HFFc6 (cell line): ENCODE measurements at regions not wholly inside any gene's neighbourhood (a gene's known extent, or its start where the extent isn't known, plus 50 kb on each side); places are given as distances from the start of the nearest gene placed in this dataset.

Source experiments
- DNase-seq: peaks from one replicate; pipeline ENCODE4 v3.0.0-alpha.2; 2018
- H3K27ac Mint-ChIP-seq: 2 replicates; pipeline ENCODE4 v1.8.0; 2020; ENCODE audit warnings: mild to moderate bottlenecking, mixed read lengths
- H3K27me3 Mint-ChIP-seq: 2 replicates; pipeline ENCODE4 v1.8.0; 2021; ENCODE audit warnings: mild to moderate bottlenecking, moderate library complexity, mixed read lengths; ENCODE audit not compliant: insufficient read depth
- H3K36me3 Mint-ChIP-seq: 2 replicates; pipeline ENCODE4 v1.8.0; 2021; ENCODE audit warnings: low read depth, mixed read lengths
- H3K4me1 Mint-ChIP-seq: 2 replicates; pipeline ENCODE4 v1.8.0; 2020; ENCODE audit warnings: low read depth, mixed read lengths
- H3K4me3 Mint-ChIP-seq: 2 replicates; pipeline ENCODE4 v1.8.0; 2020; ENCODE audit warnings: mild to moderate bottlenecking, moderate library complexity, mixed read lengths
- H3K9me3 Mint-ChIP-seq: 2 replicates; pipeline ENCODE4 v1.8.0; 2020; ENCODE audit warnings: mild to moderate bottlenecking, mixed read lengths
- CTCF ChIP-seq: fragments of 200-600 bp; sonication (generic); IDR thresholded peaks from 2 replicates; pipeline ENCODE4 v1.5.0; 2021; ENCODE audit warnings: antibody characterized with exemption, mild to moderate bottlenecking

- no peaks in the 10 kb centered on the region for H3K36me3 Mint-ChIP-seq
- no peaks in the 10 kb centered on the region for H3K27me3 Mint-ChIP-seq
- H3K4me3 Mint-ChIP-seq = no peak overlapping the region
- H3K27ac Mint-ChIP-seq = no peak overlapping the region
- no peak for DNase-seq
- H3K9me3 Mint-ChIP-seq = peaks cover 14% of the 10 kb centered on the region
- no peak for TF ChIP-seq CTCF
- no peaks in the 10 kb centered on the region for H3K4me1 Mint-ChIP-seq
Measured at GRCh38 chr10:64365663-64366062, 844.5 kb downstream of the REEP3 start.

DNA sequence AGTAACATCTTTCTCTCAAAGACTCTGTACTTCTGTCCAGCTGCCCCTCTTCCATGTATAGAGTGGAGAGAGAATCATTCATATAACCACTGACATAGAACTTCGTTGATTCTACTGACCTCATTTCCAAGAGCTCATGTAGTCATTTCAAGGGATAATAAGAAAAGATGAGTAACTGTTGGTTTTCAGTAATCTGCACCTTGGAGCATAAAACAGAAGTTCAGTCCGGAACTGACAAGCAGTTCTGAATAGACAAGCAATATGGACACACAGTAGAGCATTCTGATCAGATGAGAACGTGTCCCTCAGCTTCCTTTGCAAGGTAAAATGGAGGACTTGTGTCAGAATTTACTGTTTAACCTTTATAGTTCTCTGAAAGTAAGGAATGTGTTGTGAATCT lies 847.1 kb downstream of the REEP3 start:
- no peak for TF ChIP-seq CTCF
- DNase-seq = no peak
- Mint-ChIP-seq H3K4me1 (no peaks in the 10 kb centered on the region), H3K36me3 (no peaks in the 10 kb centered on the region), H3K27me3 (no peaks in the 10 kb centered on the region), H3K27ac (no peak overlapping the region), H3K4me3 (no peak overlapping the region), H3K9me3 (peaks cover 14% of the 10 kb centered on the region)

- Mint-ChIP-seq H3K4me1 (no peaks in the 10 kb centered on the region), H3K36me3 (no peaks in the 10 kb centered on the region), H3K9me3 (peaks cover 21% of the 10 kb centered on the region), H3K27me3 (no peaks in the 10 kb centered on the region), H3K27ac (no peak overlapping the region), H3K4me3 (no peak overlapping the region)
- DNase-seq = no peak
- TF ChIP-seq CTCF = no peak
Measured at GRCh38 chr10:64369885-64370773, 848.9 kb downstream of the REEP3 start.

- Mint-ChIP-seq H3K9me3 (peaks cover 24% of the 10 kb centered on the region), H3K36me3 (no peaks in the 10 kb centered on the region), H3K4me1 (no peaks in the 10 kb centered on the region), H3K27ac (no peak overlapping the region), H3K27me3 (no peaks in the 10 kb centered on the region), H3K4me3 (no peak overlapping the region)
- no peak for TF ChIP-seq CTCF
- no peak for DNase-seq
Measured at GRCh38 chr10:64374346-64374745, 853.1 kb downstream of the REEP3 start.

GRCh38 chr10:64376167-64376566 lies 855.0 kb downstream of the REEP3 start:
- Mint-ChIP-seq H3K27ac (no peak overlapping the region), H3K36me3 (no peaks in the 10 kb centered on the region), H3K4me1 (no peaks in the 10 kb centered on the region), H3K4me3 (no peak overlapping the region), H3K27me3 (no peaks in the 10 kb centered on the region), H3K9me3 (peaks cover 33% of the 10 kb centered on the region)
- no peak for TF ChIP-seq CTCF
- no peak for DNase-seq
